ENCODE measurements at regions not wholly inside any gene's neighbourhood (a gene's known extent, or its start where the extent isn't known, plus 50 kb on each side); places are given as distances from the start of the nearest gene placed in this dataset.
"Not testable (repeated sequence)": the region's sequence is repeated elsewhere in the genome, so short reads cannot be mapped to it uniquely, and the experiment has no call there.

- no peak for DNase-seq (ENCODE audit: low read depth)
Measured at GRCh38 chr20:56689318-56689717, 60.2 kb downstream of the TFAP2C start.

- DNase-seq (ENCODE audit: low read depth): no peak
Measured at GRCh38 chr20:56689852-56690485, 60.9 kb downstream of the TFAP2C start.

GRCh38 chr20:56690531-56691175 lies 61.5 kb downstream of the TFAP2C start:
- no peak for DNase-seq (ENCODE audit: low read depth)

GRCh38 chr20:56691325-56691998 lies 62.4 kb downstream of the TFAP2C start:
- no peak for DNase-seq (ENCODE audit: low read depth)

- DNase-seq (ENCODE audit: low read depth): no peak
Measured at GRCh38 chr20:56693217-56693616, 64.1 kb downstream of the TFAP2C start.

GRCh38 chr20:56697476-56697875 lies 68.4 kb downstream of the TFAP2C start:
- DNase-seq (ENCODE audit: low read depth): no peak

- DNase-seq (ENCODE audit: low read depth): no peak
Measured at GRCh38 chr20:56698297-56698696, 69.2 kb downstream of the TFAP2C start.

- no peak for DNase-seq (ENCODE audit: low read depth)
Measured at GRCh38 chr20:56698749-56699148, 69.6 kb downstream of the TFAP2C start.

- DNase-seq (ENCODE audit: low read depth): no peak
Measured at GRCh38 chr20:56702931-56703840, 74.1 kb downstream of the TFAP2C start.

GRCh38 chr20:56706867-56707360 lies 77.8 kb downstream of the TFAP2C start:
- no peak for DNase-seq (ENCODE audit: low read depth)

GRCh38 chr20:56708991-56709390 lies 79.9 kb downstream of the TFAP2C start:
- no peak for DNase-seq (ENCODE audit: low read depth)

GRCh38 chr20:56710125-56710524 lies 81.0 kb downstream of the TFAP2C start:
- DNase-seq (ENCODE audit: low read depth): no peak

- DNase-seq (ENCODE audit: low read depth): not testable (repeated sequence)
Measured at GRCh38 chr20:56710577-56710976, 81.5 kb downstream of the TFAP2C start.

- DNase-seq (ENCODE audit: low read depth): no peak
Measured at GRCh38 chr20:56711018-56711417, 81.9 kb downstream of the TFAP2C start.

GRCh38 chr20:56715309-56715708 lies 86.2 kb downstream of the TFAP2C start:
- no peak for DNase-seq (ENCODE audit: low read depth)

- DNase-seq (ENCODE audit: low read depth): no peak
Measured at GRCh38 chr20:56715902-56716519, 86.9 kb downstream of the TFAP2C start.

GRCh38 chr20:56716806-56717205 lies 87.7 kb downstream of the TFAP2C start:
- DNase-seq (ENCODE audit: low read depth): no peak

- DNase-seq (ENCODE audit: low read depth): no peak
Measured at GRCh38 chr20:56718816-56719215, 89.7 kb downstream of the TFAP2C start.

- no peak for DNase-seq (ENCODE audit: low read depth)
Measured at GRCh38 chr20:56720620-56721213, 91.6 kb downstream of the TFAP2C start.

- no peak for DNase-seq (ENCODE audit: low read depth)
Measured at GRCh38 chr20:56722042-56722441, 92.9 kb downstream of the TFAP2C start.

- DNase-seq (ENCODE audit: low read depth): no peak
Measured at GRCh38 chr20:56723331-56723730, 94.2 kb downstream of the TFAP2C start.
